UCSD-AML1 (cell line): ENCODE measurements at regions not wholly inside any gene's neighbourhood (a gene's known extent, or its start where the extent isn't known, plus 50 kb on each side); places are given as distances from the start of the nearest gene placed in this dataset.

Experiments
- DNase-seq: peaks from one replicate; lab custom pipeline; 2025; ENCODE audit not compliant: unreplicated experiment; lab: John Stamatoyannopoulos, UW

DNA sequence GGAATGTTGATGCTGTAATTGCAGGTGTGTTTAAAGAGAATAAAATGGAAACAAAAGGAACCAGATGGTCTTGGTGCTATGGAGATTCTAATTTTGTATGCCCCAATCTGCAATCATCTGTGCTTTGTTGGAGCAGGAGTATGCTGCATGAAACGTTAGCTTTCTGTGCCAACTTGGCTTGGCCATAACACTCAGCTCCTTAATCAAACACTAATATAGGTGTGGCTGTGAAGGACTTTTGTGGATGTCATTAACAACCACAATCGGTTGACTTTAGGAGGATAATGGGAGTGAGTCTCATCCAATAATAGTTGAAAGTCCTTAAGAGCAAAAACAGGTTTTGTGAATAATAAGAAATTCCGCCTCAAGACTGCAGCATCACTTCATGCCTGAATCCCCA, 399.2 kb downstream of the NLGN4X start:
- no peak for DNase-seq

DNA sequence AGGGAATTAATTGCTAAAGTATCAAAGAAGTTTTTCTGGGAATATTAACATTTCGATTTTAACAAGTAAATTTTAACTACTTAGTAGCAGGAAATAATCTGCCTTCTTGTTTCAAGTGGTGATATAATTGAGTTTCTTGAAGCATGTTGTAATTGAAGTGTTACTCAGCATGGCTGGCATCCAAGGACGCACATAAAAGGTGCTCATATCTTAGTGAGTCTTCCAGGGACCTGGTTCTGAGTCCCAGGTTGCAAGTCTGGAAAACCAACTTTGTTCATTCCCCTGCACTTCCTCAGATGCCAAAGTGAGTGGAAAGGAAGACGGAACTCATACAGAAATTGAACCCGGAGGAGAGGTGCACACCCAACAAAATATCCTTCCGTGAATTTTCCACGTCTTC, 399.6 kb downstream of the NLGN4X start:
- no peak for DNase-seq

DNA sequence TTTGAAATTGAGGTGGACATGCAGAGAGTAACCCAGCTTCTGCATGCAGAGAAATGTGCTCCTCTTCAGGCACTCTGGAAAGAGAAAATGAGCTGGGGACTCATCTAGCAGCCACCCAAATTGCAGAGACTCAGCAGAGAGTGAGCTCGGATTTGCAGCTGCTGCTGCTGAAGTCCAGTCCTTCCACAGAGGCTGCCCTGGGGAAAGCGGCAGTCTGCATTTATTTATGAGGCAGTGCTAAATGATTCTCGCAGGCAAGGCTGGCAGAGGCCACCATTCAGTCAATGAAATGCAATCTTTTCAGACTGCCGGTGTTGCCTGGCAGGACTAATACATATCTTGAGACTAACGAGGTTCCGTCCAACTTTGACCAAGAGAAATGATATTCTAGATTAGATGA, 404.8 kb downstream of the NLGN4X start:
- no peak for DNase-seq

DNA sequence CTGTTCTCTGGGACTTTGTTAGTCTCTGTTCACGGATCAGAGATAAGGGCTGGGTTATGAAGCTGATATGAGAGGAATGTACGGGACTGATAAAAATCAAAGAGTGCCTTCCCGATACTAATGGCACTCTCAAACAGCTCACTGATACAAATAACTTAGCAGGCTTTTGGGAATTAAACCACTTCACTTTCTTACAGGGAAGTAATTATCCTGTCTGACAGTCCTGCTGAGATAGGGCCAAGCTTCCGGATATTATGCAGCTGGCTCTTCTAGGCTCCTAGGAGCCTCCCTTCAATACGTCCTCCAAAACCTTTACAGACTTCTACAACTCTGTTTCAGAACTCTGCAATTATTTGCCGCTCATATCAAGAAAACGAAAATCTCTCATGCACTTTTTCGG, 418.0 kb downstream of the NLGN4X start:
- DNase-seq: no peak

DNA sequence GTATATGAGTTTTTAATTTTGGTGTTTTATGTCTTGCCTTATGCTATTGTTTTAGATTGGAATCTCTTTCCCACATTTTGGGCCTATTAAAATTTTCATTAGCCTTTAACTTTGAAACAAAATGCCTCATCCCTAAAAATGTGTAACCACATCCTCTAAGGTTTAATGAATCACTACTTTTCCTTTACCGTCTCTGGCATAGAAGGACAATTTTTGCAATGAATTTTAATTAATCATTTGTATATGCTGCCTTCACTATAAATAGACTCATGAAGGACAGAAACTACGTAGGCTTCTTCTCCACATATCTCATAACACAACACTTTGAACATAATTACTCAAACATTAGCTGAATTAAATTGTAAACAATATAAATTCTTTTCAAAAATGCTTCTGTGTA, 421.5 kb downstream of the NLGN4X start:
- no peak for DNase-seq

DNA sequence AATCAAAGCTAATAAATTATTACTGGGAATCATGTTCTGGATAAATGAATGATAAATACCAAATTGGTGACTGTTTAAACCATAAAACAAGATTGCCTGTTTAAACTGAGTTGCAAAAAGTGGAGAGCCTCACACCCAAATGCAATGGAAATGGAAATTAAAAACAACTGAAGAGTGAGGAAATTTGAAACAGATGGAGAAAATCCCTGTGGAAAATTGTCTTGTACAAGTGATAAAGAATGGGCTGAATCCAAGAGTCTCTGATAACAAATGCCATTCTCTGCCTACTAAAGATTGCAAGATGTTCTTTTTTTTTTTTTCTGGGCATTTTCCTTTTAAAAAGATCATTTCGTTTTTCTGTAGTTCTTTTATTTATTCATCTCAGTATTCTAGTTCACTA, 426.3 kb downstream of the NLGN4X start:
- no peak for DNase-seq

DNA sequence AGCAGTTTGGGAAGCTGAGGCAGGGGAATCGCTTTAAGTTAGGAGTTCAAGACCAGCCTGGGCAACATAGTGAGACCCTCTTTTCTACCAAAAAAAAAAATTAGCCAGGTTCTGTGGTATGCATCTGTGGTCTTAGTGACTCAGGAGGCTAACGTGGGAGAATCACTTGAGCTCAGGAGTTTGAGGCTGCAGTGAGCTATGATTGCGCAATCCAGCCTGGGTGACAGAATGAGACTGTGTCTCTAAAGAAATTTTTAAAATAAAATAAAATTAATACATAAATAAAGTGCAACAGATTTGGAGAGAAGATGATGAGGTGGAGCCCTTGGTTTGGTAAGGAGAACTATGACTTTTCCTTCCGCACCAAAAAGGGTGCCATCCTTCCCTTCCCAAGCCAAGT, 436.9 kb downstream of the NLGN4X start:
- DNase-seq: no peak

DNA sequence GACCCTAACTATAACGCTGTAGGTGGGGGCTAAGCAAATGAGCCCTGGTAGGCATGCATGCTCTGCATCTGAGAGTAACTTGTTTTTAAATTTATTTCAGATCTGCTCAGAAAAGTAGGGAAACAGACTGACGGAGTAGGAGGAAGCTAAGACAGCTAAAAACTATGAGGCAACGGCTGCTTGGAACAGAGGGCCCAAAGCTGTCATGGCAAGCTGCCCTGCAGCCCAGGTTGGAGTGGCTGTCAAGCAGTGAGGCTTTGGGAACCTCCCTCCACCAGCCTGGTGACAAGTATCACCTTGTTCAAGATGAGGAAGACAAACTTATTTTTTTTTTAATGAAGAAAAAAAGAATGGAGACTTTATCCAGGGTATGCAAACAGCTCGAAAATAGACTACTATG, 439.8 kb downstream of the NLGN4X start:
- DNase-seq: no peak

DNA sequence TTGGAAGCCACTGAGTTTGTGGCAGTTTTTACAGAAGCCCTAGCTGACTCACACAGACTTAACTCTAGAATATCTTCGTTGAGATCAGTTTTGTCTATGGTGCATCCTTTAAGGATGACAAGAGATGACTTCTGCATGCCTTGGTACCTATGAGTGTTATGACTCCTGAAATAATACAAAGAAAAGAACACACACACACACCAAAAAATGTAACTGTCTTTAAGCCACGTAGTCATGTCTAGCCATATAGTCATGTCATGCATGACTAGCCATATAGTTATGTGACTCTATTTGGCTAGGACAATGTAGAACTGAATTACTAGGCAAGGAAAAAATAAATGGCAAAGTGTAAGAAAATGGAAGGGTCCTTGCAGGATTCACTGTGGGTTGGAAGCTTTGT, 447.8 kb downstream of the NLGN4X start:
- no peak for DNase-seq

DNA sequence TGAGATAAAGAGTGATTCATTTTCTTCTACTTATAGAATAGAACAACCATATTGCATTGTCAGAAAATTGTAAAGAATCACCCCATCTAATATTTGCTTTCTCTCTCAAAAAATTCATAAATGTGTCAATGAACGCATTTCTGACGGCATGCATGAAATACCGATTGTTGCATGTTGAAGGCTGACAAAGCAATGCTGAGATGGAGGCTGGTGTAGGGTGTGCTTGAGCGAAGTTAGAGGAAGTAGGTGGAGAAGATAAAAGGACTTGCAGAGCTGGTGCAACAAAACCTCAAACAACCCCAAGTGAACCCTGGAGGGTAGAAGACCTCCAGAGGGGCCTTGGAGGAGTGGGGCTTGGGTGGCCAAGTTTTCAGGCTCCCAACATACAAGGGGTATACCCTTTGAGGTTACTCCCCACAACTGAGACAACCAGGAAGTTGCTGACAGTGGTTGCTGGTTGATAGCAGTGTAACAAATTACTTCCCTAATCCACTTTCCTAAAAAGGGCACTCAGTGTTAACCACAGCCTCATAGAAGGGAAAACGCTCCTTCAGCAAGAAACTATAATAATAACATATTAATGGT, 452.7 kb downstream of the NLGN4X start:
- peak; percentile 74 for DNase-seq

DNA sequence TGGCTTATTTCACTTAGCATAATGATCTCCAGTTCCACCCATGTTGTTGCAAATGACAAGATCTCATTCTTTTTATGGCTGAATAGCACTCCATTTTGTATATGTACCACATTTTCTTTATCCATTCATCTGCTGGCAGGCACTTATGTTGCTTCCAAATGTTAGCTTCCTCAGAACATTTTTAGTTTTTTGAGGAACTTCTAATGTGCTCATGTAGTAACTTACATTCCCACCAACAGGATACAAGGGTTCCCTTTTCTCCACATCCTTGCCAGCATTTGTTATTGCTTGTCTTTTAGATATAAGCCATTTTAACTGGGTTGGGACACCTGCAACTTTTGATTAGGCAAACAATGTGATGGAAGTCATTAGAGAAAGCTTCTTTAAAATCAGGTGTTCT, 454.2 kb downstream of the NLGN4X start:
- no peak for DNase-seq

DNA sequence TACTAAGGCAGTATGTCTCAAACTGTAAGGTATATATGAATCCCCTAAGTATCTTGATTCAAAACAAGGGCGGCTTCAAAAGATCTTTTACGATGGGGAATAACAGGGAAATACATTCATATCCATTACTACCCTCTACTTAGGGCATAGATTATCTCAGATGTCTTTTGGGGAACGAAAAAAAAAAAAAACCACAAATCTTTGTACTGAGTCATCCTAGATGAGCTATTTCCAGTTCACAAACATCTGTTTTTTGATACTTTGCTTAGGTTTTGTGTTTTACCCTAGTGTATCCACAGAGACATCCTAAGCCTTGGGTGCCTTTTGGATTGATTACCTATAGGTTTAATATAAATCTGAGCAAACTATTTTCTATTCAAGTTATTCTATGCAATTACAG, 457.2 kb downstream of the NLGN4X start:
- DNase-seq: no peak

DNA sequence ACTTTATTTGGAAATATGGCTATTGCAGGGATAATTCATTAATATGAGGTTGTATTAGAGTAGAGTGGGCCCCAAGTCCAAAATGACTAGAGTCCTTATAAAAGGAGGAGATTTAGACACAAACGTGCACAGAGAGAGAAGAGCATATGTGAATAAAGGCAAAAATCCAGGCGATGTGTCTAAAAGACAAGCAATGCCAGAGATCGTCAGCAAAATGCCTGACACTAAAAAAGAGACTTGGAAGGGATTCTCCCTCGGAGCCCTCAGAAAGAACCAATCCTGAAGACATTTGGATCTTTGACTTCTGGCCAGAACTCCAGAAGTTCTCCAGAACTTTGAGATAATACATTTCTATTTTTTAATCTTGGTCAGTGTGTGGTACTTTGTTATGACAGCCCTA, 472.1 kb downstream of the NLGN4X start:
- DNase-seq: no peak

DNA sequence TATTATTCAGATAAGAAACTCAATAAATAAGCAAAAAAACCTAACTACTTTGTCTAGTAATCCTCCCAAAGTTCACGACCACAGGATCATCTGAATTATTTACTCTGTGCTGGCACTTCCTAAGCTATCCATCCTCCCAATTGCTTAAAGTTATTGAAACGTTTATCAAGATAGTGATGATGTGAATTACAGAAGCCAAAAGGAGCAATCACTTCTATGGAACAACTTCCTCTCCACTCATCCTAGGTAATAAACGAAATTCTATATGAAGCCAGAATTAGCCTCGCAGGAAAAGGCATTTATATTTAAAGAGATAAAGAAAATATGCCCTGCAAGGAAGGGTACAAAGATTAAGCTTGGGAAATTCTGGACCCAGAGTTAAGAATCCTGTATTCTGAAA, 475.4 kb downstream of the NLGN4X start:
- DNase-seq: no peak

DNA sequence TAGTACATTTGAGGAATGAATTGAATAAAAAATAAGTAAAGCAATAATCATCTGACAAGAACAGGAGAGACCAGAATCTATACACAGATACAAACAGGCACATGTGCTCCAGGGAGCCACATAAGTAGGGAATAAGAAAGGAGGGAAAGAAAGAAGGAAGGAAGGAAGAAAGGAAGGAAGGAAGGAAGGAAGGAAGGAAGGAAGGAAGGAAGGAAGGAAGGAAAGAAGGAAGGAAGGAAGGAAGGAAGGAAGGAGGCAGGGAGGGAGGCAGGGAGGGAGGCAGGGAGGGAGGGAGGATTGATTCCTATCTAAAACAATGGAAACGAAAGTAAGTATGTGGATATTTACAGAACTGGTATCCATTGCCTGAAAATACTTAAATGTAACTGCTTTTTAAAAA, 475.8 kb downstream of the NLGN4X start:
- DNase-seq: no peak

DNA sequence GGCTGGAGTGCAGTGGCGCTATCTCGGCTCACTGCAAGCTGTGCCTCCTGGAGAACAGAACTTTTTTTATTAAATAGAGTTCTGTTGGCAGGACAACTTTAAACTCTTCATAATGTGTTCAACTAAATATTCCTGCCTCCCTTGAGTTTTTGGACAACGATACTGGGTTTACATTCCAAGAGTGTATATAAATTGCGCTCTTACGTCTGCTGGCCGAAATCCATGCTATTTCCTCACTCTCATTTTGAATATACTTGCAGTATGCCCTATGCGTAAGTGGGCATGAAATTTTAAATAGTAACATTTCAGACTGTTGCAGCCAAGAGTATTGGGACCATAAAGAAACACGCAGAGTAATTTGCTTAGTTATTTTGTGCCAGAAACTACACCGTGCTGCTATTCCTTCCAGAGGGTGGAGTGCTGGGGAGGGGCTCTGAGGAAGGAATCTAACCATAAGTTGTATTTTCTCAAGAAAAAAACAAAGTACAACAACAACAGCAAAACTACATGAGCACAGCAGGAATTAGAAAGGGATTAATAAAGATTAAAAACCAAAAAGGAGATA, 480.0 kb downstream of the NLGN4X start:
- no peak for DNase-seq

DNA sequence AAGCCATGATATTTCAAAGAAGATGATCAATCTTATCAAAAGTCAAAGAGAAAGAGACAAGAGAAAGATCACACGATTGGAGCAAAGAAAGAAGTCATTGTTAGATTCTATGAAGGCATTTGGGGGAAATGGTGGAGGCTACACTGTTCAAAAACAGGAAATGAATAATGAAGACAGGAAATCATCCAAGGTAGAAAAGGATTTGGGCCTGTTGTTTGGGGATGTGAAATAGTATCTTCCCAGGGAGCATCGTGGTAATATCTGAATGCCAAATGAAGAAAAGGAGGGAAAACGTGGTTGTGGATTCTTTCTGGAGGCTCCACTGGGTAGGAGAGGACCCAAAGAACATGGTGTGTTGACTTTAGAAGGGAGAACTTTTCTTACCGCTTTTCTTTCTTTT, 482.4 kb downstream of the NLGN4X start:
- no peak for DNase-seq

DNA sequence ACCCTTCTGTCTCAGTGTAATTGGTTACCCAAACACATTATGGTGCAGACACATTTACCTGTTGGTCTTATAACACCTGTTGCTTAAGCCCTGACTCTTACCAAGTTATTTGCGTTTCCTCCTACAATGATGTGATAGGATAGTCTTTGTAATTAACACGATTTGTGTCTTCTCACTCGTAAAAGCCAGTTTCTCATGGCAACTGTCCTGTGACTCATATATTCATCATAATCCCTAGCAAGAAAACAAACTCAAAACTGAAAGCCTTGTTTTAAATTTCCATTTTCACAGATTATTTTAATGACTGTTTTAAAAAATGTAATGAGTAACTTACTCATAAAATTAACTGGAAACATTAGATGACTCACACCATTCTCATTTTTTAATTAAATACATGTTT, 495.2 kb downstream of the NLGN4X start:
- DNase-seq: no peak

DNA sequence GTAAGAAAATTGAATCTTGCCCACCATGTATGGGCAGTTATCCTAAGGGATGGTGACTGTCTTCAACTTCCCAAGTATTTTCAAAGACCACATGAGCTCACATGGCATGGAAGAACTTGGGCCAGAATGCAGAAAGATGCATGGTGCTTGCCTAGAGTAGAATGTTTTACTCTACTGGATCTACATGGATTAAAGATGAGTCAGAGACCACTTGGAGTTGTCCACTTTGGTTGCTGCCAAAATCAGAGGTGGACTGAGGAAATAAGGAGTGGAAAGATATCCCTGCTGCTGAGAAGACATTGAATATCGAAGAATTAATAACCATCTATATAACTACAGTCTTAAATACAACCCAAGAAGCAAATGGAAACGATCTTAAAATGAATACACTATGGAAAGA, 498.1 kb downstream of the NLGN4X start:
- no peak for DNase-seq

DNA sequence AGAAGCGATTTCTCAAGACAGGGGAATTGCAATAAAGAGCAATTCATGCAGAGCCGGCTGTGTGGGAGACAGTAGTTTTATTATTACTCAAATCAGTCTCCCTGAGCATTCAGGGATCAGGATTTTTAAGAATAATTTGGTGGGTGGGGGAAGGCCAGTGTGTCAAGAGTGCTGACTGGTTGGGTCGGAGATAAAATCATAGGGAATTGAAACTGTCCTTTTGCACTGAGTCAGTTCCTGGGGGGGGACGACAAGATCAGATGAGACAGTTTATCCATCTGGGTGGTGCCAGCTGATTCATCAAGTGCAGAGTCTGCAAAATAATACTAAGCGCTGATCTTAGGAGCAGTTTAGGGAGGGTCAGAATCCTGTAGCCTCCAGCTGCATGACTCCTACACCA, 502.4 kb downstream of the NLGN4X start:
- no peak for DNase-seq

DNA sequence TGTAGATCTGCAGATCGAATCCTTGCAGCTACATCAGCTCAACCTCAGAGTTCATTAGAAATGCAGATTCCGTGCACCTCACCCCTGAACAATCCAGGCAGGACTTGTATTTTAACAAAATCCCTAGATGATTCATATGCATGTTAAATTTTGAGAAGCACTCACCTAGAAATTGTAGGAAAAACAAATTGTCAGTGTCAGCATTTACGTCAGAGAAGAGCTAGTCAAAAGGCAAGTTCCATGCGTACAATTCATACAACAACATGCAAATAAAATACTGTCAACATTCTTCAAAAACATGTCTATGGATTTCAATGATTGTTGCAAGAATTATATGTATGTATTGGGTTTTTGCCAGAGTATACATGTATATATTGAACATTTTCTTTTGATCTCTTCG, 504.5 kb downstream of the NLGN4X start:
- DNase-seq: no peak

DNA sequence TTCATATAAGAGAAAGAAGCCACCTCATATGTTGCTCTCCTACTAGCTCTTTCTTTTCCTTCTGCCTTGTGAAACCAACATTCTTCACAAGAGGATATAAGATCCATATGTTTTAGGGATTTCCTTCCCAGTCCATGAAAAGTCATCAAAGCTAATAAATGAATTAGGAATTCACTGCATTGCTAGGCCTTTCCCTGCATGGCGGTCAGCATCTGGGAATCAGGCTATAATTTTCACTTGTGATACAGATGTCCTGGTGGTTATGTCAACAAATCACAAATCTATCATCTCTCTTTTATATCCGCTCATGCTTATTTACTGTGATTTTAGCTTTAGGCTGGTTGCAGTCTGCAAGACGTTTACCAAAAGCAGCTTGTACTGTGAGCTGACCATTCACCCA, 510.0 kb downstream of the NLGN4X start:
- no peak for DNase-seq

DNA sequence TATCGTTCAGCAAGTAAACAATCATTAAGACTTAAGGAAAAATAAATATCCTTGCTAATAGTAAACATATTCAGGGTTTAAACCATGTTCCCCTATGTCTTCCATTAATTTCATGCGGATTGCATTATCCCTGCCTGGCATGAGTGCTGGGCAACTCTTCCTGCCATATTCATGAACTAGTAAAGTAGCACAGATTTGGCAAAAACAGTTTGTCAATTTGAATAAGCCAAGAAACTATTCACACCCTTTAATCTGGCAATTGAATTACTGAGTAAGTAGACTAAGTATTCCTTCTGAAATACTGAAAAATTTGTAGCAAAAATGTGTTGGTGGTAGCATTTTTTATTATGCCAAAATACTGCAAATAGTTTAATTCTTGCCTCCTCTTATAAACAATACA, 512.0 kb downstream of the NLGN4X start:
- DNase-seq: no peak

DNA sequence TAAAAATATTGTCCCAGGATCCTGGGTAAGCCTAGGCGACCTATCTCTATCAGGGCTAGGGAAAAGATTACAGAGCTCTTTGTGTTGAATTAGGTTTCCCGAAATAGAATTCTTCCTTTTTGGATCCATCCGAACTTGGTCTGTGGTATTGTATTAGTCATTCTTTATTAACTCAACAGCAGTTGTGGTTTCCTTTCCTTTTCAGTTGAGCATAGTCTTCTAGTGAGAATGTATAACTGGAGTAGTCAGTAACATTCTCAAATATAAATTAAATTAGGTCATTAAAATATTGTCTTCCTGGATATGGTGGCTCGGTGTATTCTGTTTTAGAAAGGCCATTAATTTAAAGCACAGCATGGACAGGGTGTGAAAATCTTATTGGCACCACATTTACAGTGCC, 520.4 kb downstream of the NLGN4X start:
- no peak for DNase-seq
